Parathyroid adenoma (tissue), 2 donors: ENCODE measurements at regions not wholly inside any gene's neighbourhood (a gene's known extent, or its start where the extent isn't known, plus 50 kb on each side); places are given as distances from the start of the nearest gene placed in this dataset.

ENCODE experiments used
- H2AFZ ChIP-seq: fragments of 300-600 bp; sonication (generic); one replicate; pipeline ENCODE4 v1.7.0; 2017; ENCODE audit warnings: antibody characterized with exemption, mild to moderate bottlenecking
- H3K27ac ChIP-seq: fragments of 300-600 bp; sonication (generic); one replicate; pipeline ENCODE4 v1.7.0; 2017
- H3K27me3 ChIP-seq: fragments of 300-600 bp; sonication (generic); one replicate; pipeline ENCODE4 v1.7.0; 2017; ENCODE audit warnings: low read length; ENCODE audit not compliant: control insufficient read depth, insufficient read depth
- H3K36me3 ChIP-seq: fragments of 300-600 bp; sonication (generic); one replicate; pipeline ENCODE4 v1.7.0; 2017; ENCODE audit warnings: low read length; ENCODE audit not compliant: control insufficient read depth, insufficient read depth
- H3K4me1 ChIP-seq: fragments of 300-600 bp; sonication (generic); one replicate; pipeline ENCODE4 v1.7.0; 2017; ENCODE audit warnings: control low read depth
- H3K4me2 ChIP-seq: fragments of 300-600 bp; sonication (generic); one replicate; pipeline ENCODE4 v1.7.0; 2017; ENCODE audit warnings: low read length
- H3K4me3 ChIP-seq: fragments of 300-600 bp; sonication (generic); one replicate; pipeline ENCODE4 v1.7.0; 2017; ENCODE audit warnings: low read depth, low read length
- H3K79me2 ChIP-seq: fragments of 300-600 bp; sonication (generic); one replicate; pipeline ENCODE4 v1.7.0; 2017; ENCODE audit warnings: control low read depth
- H3K9ac ChIP-seq: fragments of 300-600 bp; sonication (generic); one replicate; pipeline ENCODE4 v1.7.0; 2017; ENCODE audit warnings: mild to moderate bottlenecking
- H3K9me3 ChIP-seq: fragments of 300-600 bp; sonication (generic); one replicate; pipeline ENCODE4 v1.7.0; 2017; ENCODE audit warnings: low read length; ENCODE audit not compliant: control insufficient read depth
- TF ChIP-seq, protein P1 (sequence below): fragments of 300-600 bp; sonication (generic); IDR thresholded peaks from one replicate; pipeline ENCODE4 v1.7.0; 2017; ENCODE audit warnings: antibody characterized with exemption, mild to moderate bottlenecking
- donor health status: primary hyperparathyroidism.

- Histone ChIP-seq H3K27me3 (no peaks in the 10 kb centered on the region), H3K9ac (no peak overlapping the region), H3K27ac (no peak overlapping the region), H3K9me3 (no peaks in the 10 kb centered on the region), H3K4me1 (no peaks in the 10 kb centered on the region), H3K36me3 (no peaks in the 10 kb centered on the region), H3K79me2 (no peaks in the 10 kb centered on the region), H3K4me2 (no peak overlapping the region), H3K4me3 (no peak overlapping the region), H2AFZ (no peak overlapping the region)
- TF ChIP-seq, protein P1, sequence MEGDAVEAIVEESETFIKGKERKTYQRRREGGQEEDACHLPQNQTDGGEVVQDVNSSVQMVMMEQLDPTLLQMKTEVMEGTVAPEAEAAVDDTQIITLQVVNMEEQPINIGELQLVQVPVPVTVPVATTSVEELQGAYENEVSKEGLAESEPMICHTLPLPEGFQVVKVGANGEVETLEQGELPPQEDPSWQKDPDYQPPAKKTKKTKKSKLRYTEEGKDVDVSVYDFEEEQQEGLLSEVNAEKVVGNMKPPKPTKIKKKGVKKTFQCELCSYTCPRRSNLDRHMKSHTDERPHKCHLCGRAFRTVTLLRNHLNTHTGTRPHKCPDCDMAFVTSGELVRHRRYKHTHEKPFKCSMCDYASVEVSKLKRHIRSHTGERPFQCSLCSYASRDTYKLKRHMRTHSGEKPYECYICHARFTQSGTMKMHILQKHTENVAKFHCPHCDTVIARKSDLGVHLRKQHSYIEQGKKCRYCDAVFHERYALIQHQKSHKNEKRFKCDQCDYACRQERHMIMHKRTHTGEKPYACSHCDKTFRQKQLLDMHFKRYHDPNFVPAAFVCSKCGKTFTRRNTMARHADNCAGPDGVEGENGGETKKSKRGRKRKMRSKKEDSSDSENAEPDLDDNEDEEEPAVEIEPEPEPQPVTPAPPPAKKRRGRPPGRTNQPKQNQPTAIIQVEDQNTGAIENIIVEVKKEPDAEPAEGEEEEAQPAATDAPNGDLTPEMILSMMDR = no peak
Measured at GRCh38 chr11:129248618-129249017, 56.5 kb upstream of the ARHGAP32 start.

- no peak overlapping the region for H3K27ac ChIP-seq
- no peaks in the 10 kb centered on the region for H3K4me1 ChIP-seq
- H3K36me3 ChIP-seq = no peaks in the 10 kb centered on the region
- H3K27me3 ChIP-seq = no peaks in the 10 kb centered on the region
- no peak overlapping the region for H3K4me3 ChIP-seq
- TF ChIP-seq, protein P1 = no peak
- H3K9me3 ChIP-seq = no peaks in the 10 kb centered on the region
- H2AFZ ChIP-seq = no peak overlapping the region
- H3K9ac ChIP-seq = no peak overlapping the region
- H3K79me2 ChIP-seq = peaks cover 3% of the 10 kb centered on the region
- no peak overlapping the region for H3K4me2 ChIP-seq
Measured at GRCh38 chr11:129247135-129247534, 55.0 kb upstream of the ARHGAP32 start.

- Histone ChIP-seq H3K9me3 (no peaks in the 10 kb centered on the region), H3K4me2 (no peak overlapping the region), H3K4me1 (no peaks in the 10 kb centered on the region), H3K9ac (no peak overlapping the region), H3K79me2 (peaks cover 3% of the 10 kb centered on the region), H3K27ac (no peak overlapping the region), H2AFZ (no peak overlapping the region), H3K4me3 (no peak overlapping the region), H3K27me3 (no peaks in the 10 kb centered on the region), H3K36me3 (no peaks in the 10 kb centered on the region)
- TF ChIP-seq, protein P1 = no peak
Measured at GRCh38 chr11:129242855-129243254, 50.7 kb upstream of the ARHGAP32 start.
